Gastroesophageal sphincter (tissue), 4 donors: ENCODE measurements at regions not wholly inside any gene's neighbourhood (a gene's known extent, or its start where the extent isn't known, plus 50 kb on each side); places are given as distances from the start of the nearest gene placed in this dataset.

ENCODE experiments used
- ATAC-seq: fragments of 150-250 bp; one replicate; pipeline ENCODE4 v1.9.1; 2016; ENCODE audit warnings: mild to moderate bottlenecking, moderate library complexity
- H3K27ac ChIP-seq, 4 donors: fragments of 200-600 bp; sonication (generic) in 3 of 4; 1 replicate in 3 of 4; 2 replicates in 1 of 4; pipeline ENCODE4 v1.5.1; 2016 to 2019
- H3K27me3 ChIP-seq: fragments of 200-600 bp; sonication (generic); one replicate; pipeline ENCODE4 v1.5.1; 2019
- H3K36me3 ChIP-seq, 2 donors: fragments of 200-600 bp; sonication (generic); one replicate each; pipeline ENCODE4 v1.5.1; 2019; ENCODE audit warnings: control low read depth in 1 of 2
- H3K4me1 ChIP-seq, 3 donors: fragments of 200-600 bp; sonication (generic); 1 replicate in 2 of 3; 2 replicates in 1 of 3; pipeline ENCODE4 v1.5.1; 2016 to 2019; ENCODE audit warnings: control low read depth in 2 of 3
- H3K4me3 ChIP-seq, 2 donors: fragments of 200-600 bp; sonication (generic); one replicate each; pipeline ENCODE4 v1.5.1; 2019; ENCODE audit warnings: mild to moderate bottlenecking in 1 of 2, moderate library complexity in 1 of 2
- H3K9me3 ChIP-seq, 3 donors: fragments of 200-600 bp; sonication (generic); one replicate each; pipeline ENCODE4 v1.5.1; 2017 to 2019; ENCODE audit warnings: control low read depth in 2 of 3
- CTCF ChIP-seq, 4 experiments: fragments of 200-600 bp in 2 of 4; fragments of 450-650 bp in 2 of 4; sonication (generic) in 1 of 4; IDR thresholded peaks; one replicate each; pipeline ENCODE4 v1.5.1; 2017 to 2019; ENCODE audit warnings: antibody characterized with exemption in 4 of 4, mild to moderate bottlenecking in 2 of 4, moderate library complexity in 2 of 4
- EP300 ChIP-seq: sonication (generic); formaldehyde crosslinking; IDR thresholded peaks from one replicate; pipeline ENCODE4 v1.6.1; 2017; ENCODE audit warnings: antibody characterized with exemption, mild to moderate bottlenecking
- POLR2A ChIP-seq, 2 donors: fragments of 450-650 bp; IDR thresholded peaks; one replicate each; pipeline ENCODE4 v1.6.1; 2017; ENCODE audit warnings: antibody characterized with exemption in 2 of 2, mild to moderate bottlenecking in 2 of 2, moderate library complexity in 1 of 2
- POLR2AphosphoS5 ChIP-seq: sonication (generic); formaldehyde crosslinking; IDR thresholded peaks from one replicate; pipeline ENCODE4 v1.6.1; 2017; ENCODE audit warnings: antibody characterized with exemption
- WGBS, 2 donors: methylation state at CpG; one replicate each; pipeline ENCODE4 v1.1.5; 2018; ENCODE audit warnings: low coverage in 1 of 2; 5-methylcytosine and 5-hydroxymethylcytosine counted together

GRCh38 chr3:102617381-102617780 is 182.6 kb downstream of the ZPLD1 start:
- no peak overlapping the region for H3K4me3 ChIP-seq
- H3K27ac ChIP-seq, result no peak overlapping the region
- 83 to 84% methylated on average over 4 of the region's 4 CpGs for WGBS, 2 donors
- TF ChIP-seq CTCF (IDR thresholded peaks at IDR 0.05) (no peak), EP300 (no peak), POLR2A (IDR thresholded peaks at IDR 0.05) (no peak), POLR2AphosphoS5 (no peak)
- no peaks in the 10 kb centered on the region for H3K27me3 ChIP-seq
- no peaks in the 10 kb centered on the region for H3K4me1 ChIP-seq
- ATAC-seq, result no peak
- H3K9me3 ChIP-seq, result no peaks in the 10 kb centered on the region
- H3K36me3 ChIP-seq, result no peaks in the 10 kb centered on the region

- ATAC-seq, result no peak
- no peaks in the 10 kb centered on the region for H3K27me3 ChIP-seq
- H3K27ac ChIP-seq, result no peak overlapping the region
- H3K4me3 ChIP-seq, result no peak overlapping the region
- 69 to 90% methylated on average over 1 of the region's 1 CpG for WGBS, 2 donors
- H3K4me1 ChIP-seq, result no peaks in the 10 kb centered on the region
- H3K9me3 ChIP-seq, result no peaks in the 10 kb centered on the region
- TF ChIP-seq POLR2A (IDR thresholded peaks at IDR 0.05) (no peak), POLR2AphosphoS5 (no peak), EP300 (no peak), CTCF (IDR thresholded peaks at IDR 0.05) (no peak)
- H3K36me3 ChIP-seq, result no peaks in the 10 kb centered on the region
These were observed 184.5 kb downstream of the ZPLD1 start for GRCh38 chr3:102619361-102619760.

- ATAC-seq, result no peak
- TF ChIP-seq CTCF (IDR thresholded peaks at IDR 0.05) (no peak), POLR2AphosphoS5 (no peak), EP300 (no peak), POLR2A (IDR thresholded peaks at IDR 0.05) (no peak)
- Histone ChIP-seq H3K4me3 (no peak overlapping the region), H3K4me1 (no peaks in the 10 kb centered on the region), H3K36me3 (no peaks in the 10 kb centered on the region), H3K9me3 (no peaks in the 10 kb centered on the region), H3K27me3 (no peaks in the 10 kb centered on the region), H3K27ac (no peak overlapping the region)
These were observed 195.1 kb downstream of the ZPLD1 start for GRCh38 chr3:102629943-102630342.

GRCh38 chr3:102630531-102630930 is 195.7 kb downstream of the ZPLD1 start:
- H3K4me1 ChIP-seq, result no peaks in the 10 kb centered on the region
- no peaks in the 10 kb centered on the region for H3K9me3 ChIP-seq
- H3K27me3 ChIP-seq, result no peaks in the 10 kb centered on the region
- no peak overlapping the region for H3K4me3 ChIP-seq
- no peak overlapping the region for H3K27ac ChIP-seq
- WGBS, 2 donors, result 70 to 86% methylated on average over 6 of the region's 6 CpGs
- TF ChIP-seq CTCF (IDR thresholded peaks at IDR 0.05) (no peak), POLR2AphosphoS5 (no peak), EP300 (no peak), POLR2A (IDR thresholded peaks at IDR 0.05) (no peak)
- ATAC-seq, result no peak
- H3K36me3 ChIP-seq, result no peaks in the 10 kb centered on the region

GRCh38 chr3:102643546-102643945 is 208.7 kb downstream of the ZPLD1 start:
- WGBS, 2 donors, result 68 to 90% methylated on average over 4 of the region's 4 CpGs
- no peak overlapping the region for H3K27ac ChIP-seq
- no peaks in the 10 kb centered on the region for H3K4me1 ChIP-seq
- H3K36me3 ChIP-seq, result no peaks in the 10 kb centered on the region
- no peak for ATAC-seq
- H3K27me3 ChIP-seq, result no peaks in the 10 kb centered on the region
- no peak for TF ChIP-seq EP300
- TF ChIP-seq POLR2A (IDR thresholded peaks at IDR 0.05), result no peak
- TF ChIP-seq POLR2AphosphoS5, result no peak
- TF ChIP-seq CTCF (IDR thresholded peaks at IDR 0.05), result no peak
- no peak overlapping the region for H3K4me3 ChIP-seq
- no peaks in the 10 kb centered on the region for H3K9me3 ChIP-seq
